NCI-H2029 (cell line): ENCODE measurements at regions not wholly inside any gene's neighbourhood (a gene's known extent, or its start where the extent isn't known, plus 50 kb on each side); places are given as distances from the start of the nearest gene placed in this dataset.
"Not testable (repeated sequence)": the region's sequence is repeated elsewhere in the genome, so short reads cannot be mapped to it uniquely, and the experiment has no call there.

Source experiments
- DNase-seq: peaks from one replicate; lab custom pipeline; 2025; lab: John Stamatoyannopoulos, UW

DNA sequence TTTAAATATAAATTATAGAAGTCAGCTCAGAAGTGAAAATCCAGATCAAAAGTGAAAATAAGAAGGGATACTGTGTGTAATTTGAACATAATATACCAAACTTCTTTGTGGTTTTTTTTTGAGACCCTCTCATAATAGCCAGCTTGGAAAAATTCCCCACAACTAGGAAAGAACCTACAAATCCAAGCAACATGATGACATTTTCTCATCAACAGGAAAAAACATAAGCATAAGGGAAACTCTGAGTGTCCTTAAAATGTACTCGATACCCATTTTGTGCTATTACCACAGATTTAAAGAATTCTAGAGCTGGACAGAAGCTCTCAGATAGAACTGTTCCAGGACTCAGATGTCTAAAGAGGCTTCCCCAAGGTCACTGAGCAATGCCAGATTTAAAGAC is 214.8 kb upstream of the KLF14 start:
- no peak for DNase-seq

DNA sequence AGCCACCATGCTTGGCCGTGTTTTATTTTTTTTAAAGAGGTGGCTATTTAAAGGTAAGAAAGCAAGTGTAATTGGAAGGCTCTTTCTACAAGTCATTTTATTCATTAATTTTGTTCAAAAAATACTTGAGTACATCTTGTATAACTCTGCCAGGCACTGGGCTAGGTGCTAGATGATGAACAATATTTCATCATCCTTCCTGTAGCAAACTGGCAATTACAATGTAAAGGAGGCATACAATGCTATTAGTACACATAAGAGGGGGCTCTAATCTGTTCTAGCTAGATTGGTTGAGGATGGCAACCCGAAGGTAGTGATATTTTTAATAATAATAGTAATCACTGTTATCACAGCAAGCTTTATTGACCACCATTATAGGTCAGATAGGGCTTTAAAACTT is 215.5 kb upstream of the KLF14 start:
- DNase-seq, result no peak

DNA sequence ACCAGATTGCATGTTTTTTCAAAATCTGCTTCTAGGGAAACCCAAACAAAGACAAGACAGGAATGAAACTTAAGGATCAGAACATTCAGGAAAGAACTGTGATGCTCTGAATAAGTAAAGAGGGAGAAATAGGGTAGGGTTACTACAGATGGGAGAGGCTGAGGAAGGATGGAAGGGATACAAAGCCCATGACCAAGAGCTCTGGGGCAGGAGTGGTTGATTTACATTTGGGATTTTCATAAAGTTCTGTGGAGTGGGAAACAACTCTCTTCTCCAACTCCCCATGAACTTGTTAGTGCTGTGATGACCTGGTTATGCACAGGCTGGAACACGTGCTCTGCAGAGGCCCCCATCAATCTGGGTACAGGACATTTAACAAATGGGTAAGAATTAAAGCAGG is 216.0 kb upstream of the KLF14 start:
- no peak for DNase-seq

DNA sequence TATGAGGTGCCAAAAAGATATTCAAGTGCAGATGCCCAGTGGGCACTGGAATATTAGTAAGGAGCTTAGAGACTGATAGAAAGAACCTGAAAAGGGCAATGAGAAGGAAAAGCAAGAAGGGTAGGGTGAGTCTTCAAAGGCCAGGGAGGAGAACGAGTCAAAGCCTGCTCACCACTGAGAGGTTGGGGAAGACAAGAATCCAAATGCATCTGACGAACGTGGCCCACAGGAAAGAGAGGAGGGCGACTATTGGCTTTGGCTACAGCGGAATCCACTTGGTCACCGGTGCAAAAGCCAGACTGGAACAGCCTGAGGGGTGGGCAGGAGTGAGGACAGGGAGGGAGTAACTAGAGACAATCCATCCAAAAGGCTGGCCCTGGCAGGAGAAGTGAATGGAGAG is 216.7 kb upstream of the KLF14 start:
- DNase-seq, result no peak

DNA sequence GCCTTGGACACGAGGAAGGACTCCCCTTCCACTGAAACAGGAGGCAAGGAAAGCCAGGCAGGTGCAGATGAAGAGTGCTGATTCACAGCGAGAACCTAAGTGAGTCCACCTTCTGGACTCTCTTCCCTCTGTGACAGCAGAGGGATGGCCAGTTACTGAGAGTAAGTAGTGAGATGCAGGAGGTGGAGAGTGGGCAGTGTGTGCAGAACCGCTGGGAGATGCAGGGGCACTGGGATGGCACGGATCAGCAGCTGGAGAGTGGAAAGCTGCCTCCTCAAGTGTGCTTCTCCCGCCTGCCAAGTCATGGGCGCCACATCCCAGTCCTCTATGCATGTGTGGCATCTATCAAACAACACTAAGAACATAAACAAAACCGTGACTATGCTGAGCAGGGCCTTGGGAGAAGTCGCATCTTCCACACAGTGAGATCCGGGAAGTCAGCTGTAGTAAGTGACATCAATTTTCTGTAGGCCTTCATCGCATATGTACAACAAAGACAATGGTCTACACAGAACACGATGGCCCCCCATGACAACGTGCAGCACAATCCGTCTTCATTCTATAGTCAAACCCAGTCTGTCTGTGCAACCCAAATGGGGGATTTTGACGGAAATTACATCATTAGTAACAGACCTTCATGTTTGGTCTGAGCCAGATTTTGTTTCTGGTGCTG is 217.4 kb upstream of the KLF14 start:
- no peak for DNase-seq

DNA sequence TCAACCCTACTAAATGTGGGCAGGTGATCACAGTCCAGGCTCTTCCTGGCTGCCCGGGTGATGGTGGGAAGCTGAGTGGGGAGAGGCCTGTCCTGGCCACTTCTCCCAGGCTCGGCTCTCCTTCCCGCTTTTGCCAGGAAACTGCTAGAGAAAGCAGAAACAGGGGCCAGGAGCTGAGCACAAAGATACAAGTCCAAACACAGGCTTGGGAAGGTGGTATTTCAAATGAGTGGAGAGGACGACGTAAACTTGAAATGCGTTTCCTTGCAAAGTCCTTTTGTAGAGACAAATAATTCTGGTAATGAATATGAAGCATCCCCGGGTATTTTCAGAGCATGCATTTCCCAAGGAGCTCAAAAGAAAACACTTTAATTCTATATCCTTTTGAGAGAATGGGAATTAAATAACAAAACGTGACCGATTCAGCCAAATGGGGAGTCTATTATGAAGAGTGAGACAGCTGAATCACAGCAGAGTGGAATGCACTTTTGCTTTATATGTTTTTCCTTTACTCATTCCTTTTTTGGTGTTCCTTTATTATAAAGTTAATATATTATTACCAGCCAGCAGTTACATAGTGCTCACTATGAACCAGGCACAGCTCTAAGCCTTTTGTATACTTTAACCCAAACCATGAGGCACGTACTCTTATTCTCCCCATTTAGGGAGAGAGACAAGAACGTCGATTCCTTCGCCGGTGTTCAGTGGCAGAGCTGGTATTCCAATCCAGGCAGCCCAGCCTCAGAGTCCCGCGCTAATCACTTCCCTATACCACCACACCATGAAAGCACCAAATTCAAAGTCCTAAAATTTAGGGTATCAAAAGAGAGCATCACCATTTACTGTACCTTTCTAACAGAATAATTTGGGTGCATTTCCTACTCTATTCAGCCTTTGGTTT is 218.2 kb upstream of the KLF14 start:
- no peak for DNase-seq

DNA sequence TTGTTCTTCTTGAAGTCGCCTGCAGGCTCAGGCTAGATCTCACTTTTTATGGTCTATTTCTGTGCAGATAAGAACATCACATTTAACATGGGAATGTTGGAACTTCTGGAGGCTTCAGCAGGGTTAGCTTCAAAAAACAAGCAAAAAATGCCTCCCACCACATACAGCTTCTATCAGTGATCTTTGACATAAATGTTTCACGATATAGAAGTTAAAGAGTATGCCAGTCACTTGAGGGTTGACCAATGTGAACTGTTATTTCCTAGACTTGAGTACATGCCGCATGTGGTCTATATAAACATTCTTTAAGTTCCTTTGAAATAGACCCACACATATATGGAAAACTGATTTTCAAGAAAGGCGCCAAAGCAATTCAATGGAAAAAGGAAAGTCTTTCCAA is 219.2 kb upstream of the KLF14 start:
- no peak for DNase-seq

DNA sequence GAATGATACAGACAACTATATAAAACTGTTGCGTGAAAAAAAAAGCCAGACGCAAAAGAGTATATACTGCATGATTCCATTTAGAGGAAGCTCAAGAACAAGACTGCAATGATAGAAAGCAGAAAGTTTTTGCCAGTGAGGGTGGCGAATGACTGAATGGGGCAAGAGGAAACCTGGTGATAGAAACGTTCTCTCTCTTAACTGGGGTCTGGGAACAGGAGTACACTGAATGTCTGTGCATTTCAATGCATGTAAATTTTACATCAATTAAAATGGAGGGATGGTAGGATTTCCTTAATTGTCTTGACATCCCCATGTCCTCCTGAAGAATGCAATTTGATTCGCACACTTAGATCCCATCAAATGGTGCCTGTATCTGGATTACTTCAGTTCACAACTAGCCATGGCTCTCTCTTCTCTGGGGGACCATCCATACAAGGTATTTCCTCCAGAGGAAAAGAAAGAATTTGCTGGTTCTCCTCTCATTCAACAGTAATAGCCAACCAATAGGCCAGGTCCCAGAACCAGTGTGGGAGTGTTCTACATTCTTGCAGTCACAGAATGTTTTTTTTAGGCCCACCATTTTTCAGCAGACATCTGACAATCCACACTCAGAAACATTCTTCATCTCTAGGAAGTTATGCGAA is 221.0 kb upstream of the KLF14 start:
- DNase-seq, result no peak

DNA sequence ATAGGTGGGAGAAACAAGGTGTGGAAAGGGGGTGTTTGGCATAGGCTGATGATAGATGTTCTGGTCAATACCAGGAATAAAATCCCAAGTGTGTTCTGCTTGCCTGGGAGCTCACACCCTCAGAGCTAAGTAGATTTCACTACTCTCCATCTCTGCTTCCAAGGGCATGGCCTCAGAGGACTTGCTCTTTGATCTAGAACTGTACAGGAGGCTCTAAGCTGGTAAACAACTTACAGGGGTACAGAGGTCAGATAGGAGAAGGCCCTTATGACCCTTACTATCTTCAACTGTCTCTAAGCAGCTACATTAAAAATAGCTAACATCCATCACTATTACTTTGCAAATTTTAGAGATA is 221.5 kb upstream of the KLF14 start:
- no peak for DNase-seq

DNA sequence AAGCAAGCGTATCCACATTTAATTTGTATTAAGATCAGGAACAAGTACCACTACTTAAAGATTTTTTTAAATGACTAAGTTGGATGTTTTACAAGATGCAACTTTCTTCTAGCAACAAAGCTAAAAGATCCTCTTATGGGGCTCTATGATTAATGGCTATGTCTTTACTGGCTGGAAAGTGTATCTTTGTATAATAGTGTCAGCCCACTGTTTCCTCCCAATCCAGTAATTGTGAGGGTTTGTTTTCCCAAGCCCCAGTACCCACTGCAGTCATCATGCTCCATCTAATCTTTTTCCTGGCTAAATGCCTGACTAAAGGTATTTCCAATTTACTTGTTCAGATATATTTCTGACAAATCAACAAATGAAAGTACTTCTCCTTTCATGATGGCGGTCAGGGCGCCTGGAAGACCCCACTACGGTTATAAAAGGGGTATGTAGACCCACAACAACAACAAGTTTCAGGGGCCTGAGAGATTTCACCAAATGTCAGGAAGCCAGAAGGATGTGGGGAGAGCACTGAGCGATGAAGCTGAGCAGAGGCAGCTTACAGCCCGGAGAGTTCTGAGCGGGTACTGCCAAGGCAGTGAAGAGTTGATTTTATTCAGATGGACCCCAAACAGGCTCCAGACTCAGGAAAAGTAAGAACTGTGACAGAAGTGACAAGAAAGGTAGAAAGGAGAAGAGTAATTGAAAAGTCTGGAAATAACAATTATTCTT is 222.6 kb upstream of the KLF14 start:
- no peak for DNase-seq

DNA sequence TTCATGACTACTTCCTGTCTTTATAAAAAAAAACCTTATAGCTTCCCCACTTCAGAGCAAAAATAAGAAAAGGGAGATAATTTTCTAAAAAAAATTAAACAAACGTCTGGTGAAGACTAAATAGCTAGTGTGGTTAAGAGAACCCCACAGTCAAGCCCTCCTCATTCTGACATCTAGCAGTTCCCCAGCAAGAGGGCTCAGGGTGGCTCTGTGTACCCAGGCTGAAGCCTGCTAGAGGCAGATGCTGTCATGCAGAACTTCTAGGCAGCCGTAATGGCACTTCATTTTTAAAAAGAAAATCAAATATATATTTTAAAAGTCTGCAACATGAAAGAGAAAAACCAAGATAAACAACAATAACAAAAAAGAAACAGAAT is 223.1 kb upstream of the KLF14 start:
- DNase-seq, result no peak

DNA sequence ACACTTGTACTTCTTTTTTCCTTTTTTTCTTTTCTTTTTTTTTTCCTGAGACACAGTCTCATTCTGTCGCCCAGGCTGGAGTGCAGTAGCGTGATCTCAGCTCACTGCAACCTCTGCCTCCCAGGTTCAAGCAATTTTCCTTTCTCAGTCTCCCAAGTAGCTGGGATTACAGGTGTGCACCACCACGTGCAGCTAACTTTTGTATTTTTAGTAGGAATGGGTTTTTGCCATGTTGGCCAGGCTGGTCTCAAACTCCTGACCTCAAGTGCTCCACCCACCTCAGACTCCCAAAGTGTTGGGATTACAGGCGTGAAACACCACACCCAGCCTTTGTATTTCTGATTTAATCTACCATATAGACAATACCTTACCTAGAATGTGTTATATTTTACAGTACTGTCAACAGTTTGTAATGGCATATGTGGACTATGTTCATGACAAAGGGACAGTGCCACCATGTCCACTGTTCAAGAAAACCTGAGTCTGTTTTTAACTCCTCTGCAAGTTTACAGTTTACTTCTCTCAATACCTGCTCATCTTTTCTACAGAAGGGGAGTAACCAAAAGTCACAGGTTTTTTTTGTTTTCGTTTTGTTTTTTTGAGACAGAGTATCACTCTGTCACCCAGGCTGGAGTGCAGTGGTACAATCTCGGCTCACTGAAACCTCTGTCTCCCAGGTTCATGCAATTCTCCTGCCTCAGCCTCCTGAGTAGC is 223.9 kb upstream of the KLF14 start:
- not testable (repeated sequence) for DNase-seq

DNA sequence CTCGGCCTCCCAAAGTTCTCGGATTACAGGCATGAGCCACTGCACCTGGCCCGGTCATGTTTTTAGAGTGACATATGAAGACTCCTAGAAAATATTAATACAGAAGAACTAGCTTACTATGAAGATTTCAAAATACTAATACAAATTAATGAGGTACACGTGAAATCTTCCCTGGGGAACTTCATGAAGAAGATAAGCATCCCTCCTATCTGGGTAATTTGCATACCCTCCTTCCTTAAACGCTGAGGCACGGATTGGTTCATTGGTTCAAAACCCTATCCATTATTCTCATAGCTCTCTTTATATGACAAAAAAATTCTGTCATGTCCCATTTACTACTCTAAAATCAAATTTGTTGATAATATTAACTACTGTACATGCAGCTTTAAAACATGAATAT is 224.8 kb upstream of the KLF14 start:
- no peak for DNase-seq

DNA sequence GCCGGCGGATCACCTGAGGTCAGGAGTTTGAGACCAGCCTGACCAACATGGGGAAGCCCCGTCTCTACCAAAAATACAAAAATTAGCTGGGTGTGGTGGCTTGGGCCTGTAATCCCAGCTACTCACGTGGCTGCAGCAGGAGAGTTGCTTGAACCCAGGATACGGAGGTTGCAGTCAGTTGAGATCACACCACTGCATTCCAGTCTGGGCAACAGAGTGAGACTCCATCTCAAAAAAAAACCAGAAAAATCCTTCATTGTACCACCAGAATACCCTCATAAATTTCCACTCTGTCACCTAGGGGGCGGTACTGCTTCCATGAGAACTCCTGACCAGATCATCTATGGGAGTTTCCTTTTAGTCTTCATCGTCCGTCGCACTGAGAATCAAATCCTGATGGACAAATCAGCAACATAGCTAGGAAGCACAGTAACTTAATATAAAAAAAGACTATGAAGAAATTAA is 225.8 kb upstream of the KLF14 start:
- no peak for DNase-seq

DNA sequence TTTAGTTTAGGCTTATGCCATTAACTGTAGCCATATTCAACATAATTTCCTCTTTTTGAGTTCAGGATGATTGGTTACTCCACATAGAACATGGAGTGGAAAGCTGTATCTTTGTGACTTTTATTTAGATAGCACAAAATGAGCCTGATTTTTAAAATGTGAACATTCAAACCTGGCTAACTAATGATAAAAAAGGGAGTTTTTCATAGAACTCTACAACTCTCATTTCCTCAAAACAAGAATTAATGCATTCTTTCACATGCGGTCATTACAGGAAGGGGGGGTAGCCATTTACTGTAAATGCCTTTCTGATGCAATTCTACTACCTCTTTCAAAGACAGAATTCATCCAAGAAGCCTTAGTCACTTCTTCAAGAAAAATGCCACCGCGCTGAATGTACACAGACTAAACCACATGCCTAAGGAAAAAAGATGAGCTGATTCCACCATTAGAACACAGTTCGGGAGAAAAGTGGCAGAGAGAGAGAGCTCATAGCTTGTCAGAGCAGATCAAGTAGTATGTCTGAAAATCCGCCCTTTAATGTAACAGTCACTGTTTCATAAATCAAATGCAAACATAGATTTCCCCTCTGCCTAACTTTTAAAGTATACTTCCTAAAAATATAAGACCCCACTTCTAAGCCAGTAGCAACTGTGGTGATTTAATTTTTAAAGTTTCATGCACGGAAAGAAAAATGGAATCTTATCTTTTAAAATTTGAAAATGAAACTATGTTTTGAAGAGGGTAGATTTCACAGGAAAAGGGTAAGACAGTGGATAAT is 226.4 kb upstream of the KLF14 start:
- no peak for DNase-seq

DNA sequence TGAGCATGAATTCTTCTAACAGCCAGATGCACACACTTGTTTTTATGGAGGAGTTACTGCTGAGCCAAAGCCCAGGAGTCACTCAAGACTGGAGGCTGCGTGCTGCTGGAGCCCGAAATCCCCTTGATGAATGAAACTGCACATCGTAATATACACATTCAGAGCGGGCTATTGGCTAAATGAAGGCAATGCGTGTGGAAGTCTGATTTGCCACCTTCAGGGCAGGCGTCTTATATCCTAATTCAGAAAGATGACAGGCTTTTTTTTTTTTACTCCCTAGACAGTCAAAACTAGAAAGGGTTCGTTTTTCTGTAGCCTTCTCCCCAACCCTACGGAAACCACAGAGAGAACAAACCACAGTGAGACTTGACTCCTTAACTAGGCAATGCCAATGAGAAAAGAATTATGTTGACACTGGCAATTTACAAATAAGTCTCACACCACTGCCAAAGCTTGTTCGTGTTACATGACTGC is 227.2 kb upstream of the KLF14 start:
- no peak for DNase-seq

DNA sequence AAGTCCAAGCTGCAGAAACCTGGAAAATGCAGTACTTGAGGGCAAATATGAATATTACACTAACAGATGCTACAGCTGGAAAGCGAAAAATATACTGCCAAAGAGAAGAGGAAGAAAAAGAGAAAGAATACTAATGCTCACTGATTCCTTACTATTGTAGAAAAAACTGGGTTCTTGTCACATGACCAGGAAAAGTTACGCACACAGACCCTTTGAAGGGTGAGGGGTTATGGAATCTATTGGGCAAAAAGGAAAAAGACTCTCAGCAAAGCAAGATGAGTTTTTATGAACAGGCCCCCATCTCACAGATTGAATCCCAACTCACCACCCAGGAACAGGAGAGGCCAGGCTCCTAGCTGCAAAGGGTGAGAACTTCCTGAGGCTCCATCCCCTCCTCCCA is 228.1 kb upstream of the KLF14 start:
- no peak for DNase-seq

DNA sequence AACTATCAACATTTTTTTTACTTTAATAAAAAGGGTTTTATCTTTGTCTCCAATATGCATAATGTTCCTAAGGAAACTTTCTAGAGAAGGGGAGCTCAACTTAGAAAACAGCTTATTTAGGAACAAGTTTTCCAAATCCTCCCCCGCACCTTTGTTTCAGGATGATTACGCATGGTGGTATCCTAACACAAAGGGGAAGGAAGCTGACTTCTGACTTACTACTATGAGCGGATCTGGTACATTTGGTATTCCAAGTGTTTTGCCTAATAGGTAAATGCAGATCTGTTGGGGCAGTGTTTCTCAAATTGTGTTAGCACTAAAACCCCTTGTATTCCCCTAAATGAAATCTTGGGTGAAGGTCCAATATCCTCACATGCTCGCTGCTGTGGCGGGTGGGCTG is 229.3 kb upstream of the KLF14 start:
- no peak for DNase-seq

DNA sequence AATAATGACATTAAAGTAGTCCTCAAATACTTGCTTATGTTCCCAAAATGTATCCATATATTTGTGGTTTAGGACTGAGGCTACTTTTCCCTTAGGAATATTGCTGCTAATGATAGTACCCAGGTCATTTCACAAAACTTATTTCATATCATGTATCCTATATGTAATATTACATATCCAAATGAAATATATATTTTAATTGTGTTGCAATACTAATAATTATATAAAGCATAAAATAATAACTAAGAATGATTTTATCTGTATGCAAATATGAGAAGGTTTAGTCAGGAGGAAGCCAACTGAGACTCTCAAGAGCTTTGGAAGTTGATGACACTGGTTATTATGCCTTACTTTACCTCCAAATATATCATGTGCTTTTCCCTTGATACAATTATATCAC is 231.5 kb upstream of the KLF14 start:
- DNase-seq, result no peak

DNA sequence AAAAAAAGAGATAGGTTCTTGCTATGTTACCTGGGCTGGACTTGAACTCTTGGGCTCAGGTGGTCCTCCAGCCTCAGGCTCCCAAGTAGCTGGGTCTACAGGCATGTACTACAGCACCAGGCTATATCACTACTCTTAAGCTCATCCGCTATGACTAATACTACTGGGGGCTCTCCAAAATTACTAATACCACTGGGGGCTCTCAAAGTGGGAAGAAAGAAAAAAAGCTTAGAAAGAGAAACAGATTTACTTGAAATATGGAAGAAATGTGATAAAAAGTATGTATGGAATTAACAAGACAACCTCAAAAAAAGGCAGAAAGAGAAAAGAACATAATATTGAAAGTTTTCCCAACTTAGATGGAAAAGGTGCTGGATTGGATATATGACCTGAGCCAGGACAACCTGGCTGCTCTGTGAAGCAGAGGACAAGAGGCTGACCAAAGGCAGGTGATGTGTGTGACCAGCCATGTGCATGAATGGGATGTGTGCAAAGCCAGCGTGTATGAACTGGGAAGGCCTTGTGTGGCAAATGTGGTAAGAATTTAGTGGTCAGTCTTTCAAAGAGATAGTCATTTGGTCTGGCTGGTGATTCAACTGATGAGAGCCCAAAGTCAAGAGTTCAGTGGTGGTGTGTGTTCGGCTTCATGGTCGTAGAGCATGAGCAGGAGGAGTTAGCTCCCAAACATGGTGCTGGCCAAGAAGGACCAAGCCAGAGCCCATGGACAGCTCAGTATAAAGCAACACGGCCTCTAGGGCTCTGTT is 232.4 kb upstream of the KLF14 start:
- DNase-seq, result no peak
